Natural killer cell (primary cell): ENCODE measurements at regions not wholly inside any gene's neighbourhood (a gene's known extent, or its start where the extent isn't known, plus 50 kb on each side); places are given as distances from the start of the nearest gene placed in this dataset.
"Not testable (repeated sequence)": the region's sequence is repeated elsewhere in the genome, so short reads cannot be mapped to it uniquely, and the experiment has no call there.

Experiments used
- ATAC-seq, 3 donors: fragments of 150-1000 bp in 2 of 3; fragments of 200-7000 bp in 1 of 3; cut with Tn5 transposase; 1 replicate in 1 of 3; 2 replicates in 2 of 3; pipeline ENCODE4 v1.10.0; 2021; ENCODE audit warnings: mild to moderate bottlenecking in 2 of 3, moderate library complexity in 2 of 3
- DNase-seq, 2 donors: peaks; one replicate each; pipeline versions ENCODE4 v3.0.0 to v3.0.0-alpha.2; 2013 to 2021; ENCODE audit warnings: mixed read lengths in 1 of 2
- H3K27ac ChIP-seq: one replicate; pipeline ENCODE4 v1.5.1; 2013; ENCODE audit warnings: mild to moderate bottlenecking, low read length
- H3K27me3 ChIP-seq: one replicate; pipeline ENCODE4 v1.6.1; 2013; ENCODE audit warnings: low read length; ENCODE audit not compliant: control insufficient read depth, insufficient read depth
- H3K36me3 ChIP-seq: one replicate; pipeline ENCODE4 v1.6.1; 2013; ENCODE audit warnings: low read length; ENCODE audit not compliant: control insufficient read depth, insufficient read depth
- H3K4me1 ChIP-seq: one replicate; pipeline ENCODE4 v1.6.1; 2013; ENCODE audit warnings: low read length; ENCODE audit not compliant: control insufficient read depth, insufficient read depth
- H3K4me3 ChIP-seq: one replicate; pipeline ENCODE4 v1.5.1; 2013; ENCODE audit warnings: low read length
- H3K9me3 ChIP-seq: one replicate; pipeline ENCODE4 v1.6.1; 2013; ENCODE audit warnings: low read length; ENCODE audit not compliant: control insufficient read depth, insufficient read depth
- H3K27ac Mint-ChIP-seq, 2 donors: one replicate each; pipeline ENCODE4 v1.8.0; 2022; ENCODE audit warnings: mild to moderate bottlenecking in 2 of 2, mixed read lengths in 2 of 2, moderate library complexity in 1 of 2
- H3K27me3 Mint-ChIP-seq, 2 donors: one replicate each; pipeline ENCODE4 v1.8.0; 2022; ENCODE audit warnings: low read depth in 2 of 2, mixed read lengths in 2 of 2
- H3K36me3 Mint-ChIP-seq: one replicate; pipeline ENCODE4 v1.8.0; 2022; ENCODE audit warnings: mixed read lengths
- H3K4me1 Mint-ChIP-seq, 2 donors: one replicate each; pipeline ENCODE4 v1.8.0; 2022; ENCODE audit warnings: mixed read lengths in 2 of 2
- H3K4me3 Mint-ChIP-seq: one replicate; pipeline ENCODE4 v1.8.0; 2022; ENCODE audit warnings: mild to moderate bottlenecking, moderate library complexity, mixed read lengths
- H3K9me3 Mint-ChIP-seq, 2 donors: one replicate each; pipeline ENCODE4 v1.8.0; 2022; ENCODE audit warnings: mixed read lengths in 2 of 2
- CTCF ChIP-seq: fragments of 200-600 bp; IDR thresholded peaks from one replicate; pipeline ENCODE4 v1.8.0; 2022; ENCODE audit warnings: antibody characterized with exemption
- WGBS: methylation state at CpG from one replicate; pipeline ENCODE4 v1.1.7; 2013; ENCODE audit warnings: missing lambda C conversion rate; ENCODE audit not compliant: insufficient coverage; 5-methylcytosine and 5-hydroxymethylcytosine counted together
- intact Hi-C: fragments of 100-400 bp; cut with micrococcal nuclease; formaldehyde crosslinking; loops from one replicate; pipeline ENCODE4 v1.14.2; 2022

GRCh38 chr6:104460738-104461483, 398.8 kb downstream of the HACE1 start:
- H3K36me3 ChIP-seq, result no peaks in the 10 kb centered on the region
- Mint-ChIP-seq H3K27ac (no peak overlapping the region), H3K4me1 (no peaks in the 10 kb centered on the region), H3K4me3 (no peak overlapping the region), H3K36me3 (no peaks in the 10 kb centered on the region), H3K9me3 (peaks cover 0 to 2% of the 10 kb centered on the region in 2 donors), H3K27me3 (no peaks in the 10 kb centered on the region)
- TF ChIP-seq CTCF, result no peak
- H3K27ac ChIP-seq, result no peak overlapping the region
- H3K9me3 ChIP-seq, result no peaks in the 10 kb centered on the region
- WGBS, result 55% methylated on average over 2 of the region's 2 CpGs
- DNase-seq (no peak), ATAC-seq (no peak)
- H3K27me3 ChIP-seq, result no peaks in the 10 kb centered on the region
- intact Hi-C loops, result no loop called here
- no peak overlapping the region for H3K4me3 ChIP-seq
- H3K4me1 ChIP-seq, result no peaks in the 10 kb centered on the region

DNA sequence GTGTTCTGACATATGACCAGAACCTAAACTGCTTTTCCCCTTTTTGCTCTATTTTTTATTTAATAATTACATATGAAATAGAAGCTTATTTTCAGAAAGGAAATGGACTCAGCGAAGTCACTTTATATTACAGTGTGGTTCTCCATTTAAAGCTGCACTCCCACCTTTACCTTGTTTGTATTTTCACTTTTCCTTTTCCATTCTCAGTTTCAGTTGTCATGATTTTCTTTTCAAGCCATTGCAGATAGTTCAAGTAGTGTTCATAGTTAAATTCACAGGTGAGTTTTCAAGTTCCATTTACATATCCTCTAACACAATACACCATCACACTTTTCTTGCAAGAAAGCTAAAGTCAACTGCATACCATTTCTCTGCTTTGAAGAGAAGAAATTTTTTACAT, 400.2 kb downstream of the HACE1 start:
- Mint-ChIP-seq H3K27me3 (no peaks in the 10 kb centered on the region), H3K27ac (no peak overlapping the region), H3K4me1 (no peaks in the 10 kb centered on the region), H3K36me3 (no peaks in the 10 kb centered on the region), H3K9me3 (no peaks in the 10 kb centered on the region), H3K4me3 (no peak overlapping the region)
- WGBS, result 100% methylated on average over 1 of the region's 1 CpG
- Histone ChIP-seq H3K9me3 (no peaks in the 10 kb centered on the region), H3K4me3 (no peak overlapping the region), H3K27ac (no peak overlapping the region), H3K36me3 (no peaks in the 10 kb centered on the region), H3K27me3 (no peaks in the 10 kb centered on the region), H3K4me1 (no peaks in the 10 kb centered on the region)
- DNase-seq (no peak), ATAC-seq (no peak)
- intact Hi-C loops, result no loop called here
- TF ChIP-seq CTCF, result no peak

- peaks cover 4% of the 10 kb centered on the region in 2 donors for H3K9me3 Mint-ChIP-seq
- ATAC-seq, result no peak
- no peaks in the 10 kb centered on the region for H3K36me3 Mint-ChIP-seq
- Histone ChIP-seq H3K27me3 (no peaks in the 10 kb centered on the region), H3K4me3 (no peak overlapping the region), H3K4me1 (no peaks in the 10 kb centered on the region), H3K27ac (no peak overlapping the region), H3K36me3 (no peaks in the 10 kb centered on the region), H3K9me3 (no peaks in the 10 kb centered on the region)
- intact Hi-C loops, result no loop called here
- H3K4me1 Mint-ChIP-seq, result no peaks in the 10 kb centered on the region
- WGBS, result 67% methylated on average over 1 of the region's 1 CpG
- no peak overlapping the region for H3K4me3 Mint-ChIP-seq
- no peak for DNase-seq
- TF ChIP-seq CTCF, result no peak
- H3K27me3 Mint-ChIP-seq, result no peaks in the 10 kb centered on the region
- no peak overlapping the region for H3K27ac Mint-ChIP-seq
Measured at GRCh38 chr6:104449918-104450317, 409.8 kb downstream of the HACE1 start.

DNA sequence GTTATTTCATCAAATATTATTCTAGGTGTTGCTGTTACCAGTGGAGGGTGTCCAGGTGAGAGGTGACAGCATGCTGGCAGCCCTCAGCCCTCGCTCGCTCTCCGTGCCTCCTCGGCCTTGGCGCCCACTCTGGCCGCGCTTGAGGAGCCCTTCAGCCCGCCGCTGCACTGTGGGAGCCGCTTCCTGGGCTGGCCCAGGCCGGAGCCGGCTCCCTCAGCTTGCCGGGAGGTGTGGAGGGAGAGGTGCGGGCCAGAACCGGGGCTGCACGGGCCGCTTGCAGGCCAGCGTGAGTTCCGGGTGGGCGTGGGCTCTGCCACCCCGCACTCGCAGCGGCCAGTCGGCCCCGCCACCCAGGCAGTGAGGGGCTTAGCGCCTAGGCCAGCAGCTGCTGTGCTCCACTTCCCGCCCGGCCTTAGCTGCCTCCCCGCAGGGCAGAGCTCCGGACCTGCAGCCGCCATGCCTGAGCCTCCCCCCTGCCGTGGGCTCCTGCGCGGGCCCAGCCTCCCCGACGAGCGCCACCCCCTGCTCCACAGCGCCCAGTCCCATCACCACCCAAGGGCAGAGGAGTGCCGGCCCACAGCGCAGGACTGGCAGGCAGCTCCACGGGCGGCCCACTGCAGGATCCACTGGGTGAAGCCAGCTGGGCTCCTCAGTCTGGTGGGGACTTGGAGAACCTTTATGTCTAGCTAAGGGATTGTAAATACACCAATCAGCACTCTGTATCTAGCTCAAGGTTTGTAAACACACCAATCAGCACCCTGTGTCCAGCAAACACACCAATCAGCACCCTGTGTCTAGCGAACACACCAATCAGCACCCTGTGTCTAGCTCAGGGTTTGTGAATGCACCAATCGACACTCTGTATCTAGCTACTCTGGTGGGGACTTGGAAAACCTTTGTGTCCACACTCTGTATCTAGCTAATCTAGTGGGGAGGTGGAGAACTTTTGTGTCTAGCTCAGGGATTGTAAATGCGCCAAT, 413.3 kb downstream of the HACE1 start:
- H3K9me3 Mint-ChIP-seq, intact Hi-C loops, H3K4me3 Mint-ChIP-seq, DNase-seq, H3K27me3 Mint-ChIP-seq, H3K4me1 ChIP-seq, ATAC-seq, H3K27ac ChIP-seq, H3K4me3 ChIP-seq, H3K27ac Mint-ChIP-seq, H3K4me1 Mint-ChIP-seq, H3K36me3 Mint-ChIP-seq, H3K36me3 ChIP-seq, H3K9me3 ChIP-seq, H3K27me3 ChIP-seq: not testable (repeated sequence)
- 93% methylated on average over 42 of the region's 45 CpGs for WGBS
